22Rv1 (cell line): ENCODE measurements at regions not wholly inside any gene's neighbourhood (a gene's known extent, or its start where the extent isn't known, plus 50 kb on each side); places are given as distances from the start of the nearest gene placed in this dataset.

Experiments
- ZFX ChIP-seq: fragments of 450-650 bp; IDR thresholded peaks from 2 replicates; pipeline ENCODE4 v1.6.1; 2017; ENCODE audit warnings: antibody characterized with exemption, borderline replicate concordance
- TF ChIP-seq, protein P1 (sequence below): fragments of 450-650 bp; IDR thresholded peaks from 2 replicates; pipeline ENCODE4 v1.5.1; 2017; ENCODE audit warnings: mild to moderate bottlenecking

DNA sequence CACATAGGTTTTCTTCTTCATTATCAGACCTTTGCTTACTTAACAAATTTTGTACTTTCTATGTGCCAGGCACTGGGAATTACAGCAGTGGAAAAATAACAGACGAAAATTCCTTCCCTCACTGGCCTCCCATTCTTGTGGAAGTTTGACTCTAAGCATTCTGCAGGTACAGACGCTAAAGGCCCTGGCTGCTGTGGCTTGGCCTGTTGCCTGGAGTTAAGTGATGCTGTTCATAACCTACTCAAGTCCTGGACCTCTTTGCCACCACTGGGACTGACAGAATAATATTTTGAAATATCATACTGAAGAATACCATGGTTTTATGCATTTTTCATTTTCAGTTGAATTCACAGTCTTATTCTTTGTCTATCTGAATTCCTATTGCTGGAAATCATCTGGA lies 97.3 kb upstream of the SPATA31C2 start:
- TF ChIP-seq, protein P1, sequence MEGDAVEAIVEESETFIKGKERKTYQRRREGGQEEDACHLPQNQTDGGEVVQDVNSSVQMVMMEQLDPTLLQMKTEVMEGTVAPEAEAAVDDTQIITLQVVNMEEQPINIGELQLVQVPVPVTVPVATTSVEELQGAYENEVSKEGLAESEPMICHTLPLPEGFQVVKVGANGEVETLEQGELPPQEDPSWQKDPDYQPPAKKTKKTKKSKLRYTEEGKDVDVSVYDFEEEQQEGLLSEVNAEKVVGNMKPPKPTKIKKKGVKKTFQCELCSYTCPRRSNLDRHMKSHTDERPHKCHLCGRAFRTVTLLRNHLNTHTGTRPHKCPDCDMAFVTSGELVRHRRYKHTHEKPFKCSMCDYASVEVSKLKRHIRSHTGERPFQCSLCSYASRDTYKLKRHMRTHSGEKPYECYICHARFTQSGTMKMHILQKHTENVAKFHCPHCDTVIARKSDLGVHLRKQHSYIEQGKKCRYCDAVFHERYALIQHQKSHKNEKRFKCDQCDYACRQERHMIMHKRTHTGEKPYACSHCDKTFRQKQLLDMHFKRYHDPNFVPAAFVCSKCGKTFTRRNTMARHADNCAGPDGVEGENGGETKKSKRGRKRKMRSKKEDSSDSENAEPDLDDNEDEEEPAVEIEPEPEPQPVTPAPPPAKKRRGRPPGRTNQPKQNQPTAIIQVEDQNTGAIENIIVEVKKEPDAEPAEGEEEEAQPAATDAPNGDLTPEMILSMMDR = no peak
- no peak for TF ChIP-seq ZFX
